Activated T-cell treated with anti-CD3 and anti-CD28 coated beads, Interleukin-2, amount 50 U/mL, for 24 hours (primary cell): ENCODE measurements at regions not wholly inside any gene's neighbourhood (a gene's known extent, or its start where the extent isn't known, plus 50 kb on each side); places are given as distances from the start of the nearest gene placed in this dataset.
"Not testable (repeated sequence)": the region's sequence is repeated elsewhere in the genome, so short reads cannot be mapped to it uniquely, and the experiment has no call there.

Source experiments
- DNase-seq: peaks from one replicate; pipeline ENCODE4 v3.0.0-alpha.2; 2020
- H3K27ac Mint-ChIP-seq: 2 replicates; pipeline ENCODE4 v1.8.0; 2020; ENCODE audit warnings: mild to moderate bottlenecking, mixed read lengths
- H3K27me3 Mint-ChIP-seq: 2 replicates; pipeline ENCODE4 v1.8.0; 2020; ENCODE audit warnings: mixed read lengths
- H3K36me3 Mint-ChIP-seq: 2 replicates; pipeline ENCODE4 v1.8.0; 2020; ENCODE audit warnings: low read depth, mixed read lengths
- H3K4me1 Mint-ChIP-seq: 2 replicates; pipeline ENCODE4 v1.8.0; 2020; ENCODE audit warnings: low read depth, mixed read lengths
- H3K4me3 Mint-ChIP-seq: 2 replicates; pipeline ENCODE4 v1.8.0; 2020; ENCODE audit warnings: mild to moderate bottlenecking, moderate library complexity, mixed read lengths
- H3K9me3 Mint-ChIP-seq: 2 replicates; pipeline ENCODE4 v1.8.0; 2020; ENCODE audit warnings: mixed read lengths

- Mint-ChIP-seq H3K9me3 (peaks cover 10% of the 10 kb centered on the region), H3K27me3 (no peaks in the 10 kb centered on the region), H3K27ac (no peak overlapping the region), H3K4me3 (no peak overlapping the region), H3K36me3 (no peaks in the 10 kb centered on the region), H3K4me1 (no peaks in the 10 kb centered on the region)
- no peak for DNase-seq
Measured at GRCh38 chr3:95758707-95759106, 1055.7 kb upstream of the EPHA6 start.

GRCh38 chr3:95759614-95760301 lies 1054.6 kb upstream of the EPHA6 start:
- Mint-ChIP-seq H3K4me1 (no peaks in the 10 kb centered on the region), H3K27me3 (no peaks in the 10 kb centered on the region), H3K4me3 (no peak overlapping the region), H3K36me3 (no peaks in the 10 kb centered on the region), H3K27ac (no peak overlapping the region), H3K9me3 (peaks cover 7% of the 10 kb centered on the region)
- DNase-seq: no peak

- DNase-seq: no peak
- H3K4me3 Mint-ChIP-seq: no peak overlapping the region
- H3K27ac Mint-ChIP-seq: no peak overlapping the region
- H3K36me3 Mint-ChIP-seq: no peaks in the 10 kb centered on the region
- peaks cover 16% of the 10 kb centered on the region for H3K9me3 Mint-ChIP-seq
- no peaks in the 10 kb centered on the region for H3K27me3 Mint-ChIP-seq
- no peaks in the 10 kb centered on the region for H3K4me1 Mint-ChIP-seq
Measured at GRCh38 chr3:95775486-95776094, 1038.8 kb upstream of the EPHA6 start.

- peaks cover 4% of the 10 kb centered on the region for H3K9me3 Mint-ChIP-seq
- no peaks in the 10 kb centered on the region for H3K27me3 Mint-ChIP-seq
- H3K36me3 Mint-ChIP-seq: no peaks in the 10 kb centered on the region
- H3K4me1 Mint-ChIP-seq: no peaks in the 10 kb centered on the region
- H3K27ac Mint-ChIP-seq: no peak overlapping the region
- no peak for DNase-seq
- no peak overlapping the region for H3K4me3 Mint-ChIP-seq
Measured at GRCh38 chr3:95781598-95781997, 1032.8 kb upstream of the EPHA6 start.

GRCh38 chr3:95789111-95789510 lies 1025.3 kb upstream of the EPHA6 start:
- Mint-ChIP-seq H3K9me3 (peaks cover 3% of the 10 kb centered on the region), H3K36me3 (no peaks in the 10 kb centered on the region), H3K27me3 (no peaks in the 10 kb centered on the region), H3K4me1 (no peaks in the 10 kb centered on the region), H3K27ac (no peak overlapping the region), H3K4me3 (no peak overlapping the region)
- DNase-seq: no peak

GRCh38 chr3:95797081-95797480 lies 1017.3 kb upstream of the EPHA6 start:
- H3K4me3 Mint-ChIP-seq: no peak overlapping the region
- H3K4me1 Mint-ChIP-seq: peaks cover 2% of the 10 kb centered on the region
- no peaks in the 10 kb centered on the region for H3K27me3 Mint-ChIP-seq
- H3K9me3 Mint-ChIP-seq: peaks cover 4% of the 10 kb centered on the region
- DNase-seq: no peak
- H3K36me3 Mint-ChIP-seq: no peaks in the 10 kb centered on the region
- no peak overlapping the region for H3K27ac Mint-ChIP-seq

GRCh38 chr3:95798628-95799027 lies 1015.8 kb upstream of the EPHA6 start:
- no peak overlapping the region for H3K4me3 Mint-ChIP-seq
- no peaks in the 10 kb centered on the region for H3K27me3 Mint-ChIP-seq
- DNase-seq: no peak
- H3K9me3 Mint-ChIP-seq: peaks cover 3% of the 10 kb centered on the region
- no peak overlapping the region for H3K27ac Mint-ChIP-seq
- peaks cover 2% of the 10 kb centered on the region for H3K4me1 Mint-ChIP-seq
- H3K36me3 Mint-ChIP-seq: no peaks in the 10 kb centered on the region

GRCh38 chr3:95810462-95810861 lies 1003.9 kb upstream of the EPHA6 start:
- no peaks in the 10 kb centered on the region for H3K27me3 Mint-ChIP-seq
- DNase-seq: no peak
- no peak overlapping the region for H3K4me3 Mint-ChIP-seq

GRCh38 chr3:95813244-95813643 lies 1001.1 kb upstream of the EPHA6 start:
- no peaks in the 10 kb centered on the region for H3K27me3 Mint-ChIP-seq
- no peak overlapping the region for H3K4me3 Mint-ChIP-seq
- H3K4me1 Mint-ChIP-seq: no peaks in the 10 kb centered on the region
- no peak overlapping the region for H3K27ac Mint-ChIP-seq
- H3K9me3 Mint-ChIP-seq: peaks cover 2% of the 10 kb centered on the region
- H3K36me3 Mint-ChIP-seq: no peaks in the 10 kb centered on the region
- no peak for DNase-seq

More at GRCh38 chr3:95810462-95810861, 1003.9 kb upstream of the EPHA6 start:
- Mint-ChIP-seq H3K4me1 (no peaks in the 10 kb centered on the region), H3K27ac (no peak overlapping the region), H3K36me3 (no peaks in the 10 kb centered on the region), H3K9me3 (peaks cover 4% of the 10 kb centered on the region)

GRCh38 chr3:95815828-95816227 lies 998.6 kb upstream of the EPHA6 start:
- Mint-ChIP-seq H3K9me3 (peaks cover 2% of the 10 kb centered on the region), H3K36me3 (no peaks in the 10 kb centered on the region), H3K27ac (no peak overlapping the region), H3K4me1 (no peaks in the 10 kb centered on the region), H3K27me3 (no peaks in the 10 kb centered on the region), H3K4me3 (no peak overlapping the region)
- no peak for DNase-seq

GRCh38 chr3:95826419-95826818 lies 988.0 kb upstream of the EPHA6 start:
- Mint-ChIP-seq H3K27ac (no peak overlapping the region), H3K36me3 (no peaks in the 10 kb centered on the region), H3K27me3 (no peaks in the 10 kb centered on the region), H3K4me3 (no peak overlapping the region), H3K9me3 (no peaks in the 10 kb centered on the region), H3K4me1 (no peaks in the 10 kb centered on the region)
- DNase-seq: no peak

- Mint-ChIP-seq H3K36me3 (no peaks in the 10 kb centered on the region), H3K4me3 (no peak overlapping the region), H3K27me3 (no peaks in the 10 kb centered on the region), H3K27ac (no peak overlapping the region), H3K9me3 (peaks cover 3% of the 10 kb centered on the region), H3K4me1 (no peaks in the 10 kb centered on the region)
- DNase-seq: no peak
Measured at GRCh38 chr3:95832146-95832545, 982.2 kb upstream of the EPHA6 start.

GRCh38 chr3:95860628-95861027 lies 953.8 kb upstream of the EPHA6 start:
- not testable (repeated sequence) for DNase-seq, H3K27ac Mint-ChIP-seq, H3K4me1 Mint-ChIP-seq, H3K36me3 Mint-ChIP-seq, H3K27me3 Mint-ChIP-seq, H3K4me3 Mint-ChIP-seq
- H3K9me3 Mint-ChIP-seq: peaks cover 22% of the 10 kb centered on the region

- no peak for DNase-seq
Measured at GRCh38 chr3:95883801-95884200, 930.6 kb upstream of the EPHA6 start.

GRCh38 chr3:95886616-95887015 lies 927.8 kb upstream of the EPHA6 start:
- no peak for DNase-seq
- no peaks in the 10 kb centered on the region for H3K36me3 Mint-ChIP-seq
- no peak overlapping the region for H3K4me3 Mint-ChIP-seq
- H3K9me3 Mint-ChIP-seq: peaks cover 4% of the 10 kb centered on the region
- H3K4me1 Mint-ChIP-seq: no peaks in the 10 kb centered on the region
- H3K27me3 Mint-ChIP-seq: no peaks in the 10 kb centered on the region
- no peak overlapping the region for H3K27ac Mint-ChIP-seq

More at GRCh38 chr3:95883801-95884200, 930.6 kb upstream of the EPHA6 start:
- Mint-ChIP-seq H3K27ac (no peak overlapping the region), H3K27me3 (no peaks in the 10 kb centered on the region), H3K4me3 (no peak overlapping the region), H3K4me1 (no peaks in the 10 kb centered on the region), H3K36me3 (no peaks in the 10 kb centered on the region), H3K9me3 (peaks cover 4% of the 10 kb centered on the region)
